HG03045 (cell line): ENCODE measurements at regions not wholly inside any gene's neighbourhood (a gene's known extent, or its start where the extent isn't known, plus 50 kb on each side); places are given as distances from the start of the nearest gene placed in this dataset.

ENCODE experiments used
- ATAC-seq: cut with Tn5 transposase; IDR thresholded peaks from one replicate; pipeline ENCODE4 v1.9.1; 2021; ENCODE audit warnings: mild to moderate bottlenecking, moderate library complexity; ENCODE audit not compliant: unreplicated experiment

DNA sequence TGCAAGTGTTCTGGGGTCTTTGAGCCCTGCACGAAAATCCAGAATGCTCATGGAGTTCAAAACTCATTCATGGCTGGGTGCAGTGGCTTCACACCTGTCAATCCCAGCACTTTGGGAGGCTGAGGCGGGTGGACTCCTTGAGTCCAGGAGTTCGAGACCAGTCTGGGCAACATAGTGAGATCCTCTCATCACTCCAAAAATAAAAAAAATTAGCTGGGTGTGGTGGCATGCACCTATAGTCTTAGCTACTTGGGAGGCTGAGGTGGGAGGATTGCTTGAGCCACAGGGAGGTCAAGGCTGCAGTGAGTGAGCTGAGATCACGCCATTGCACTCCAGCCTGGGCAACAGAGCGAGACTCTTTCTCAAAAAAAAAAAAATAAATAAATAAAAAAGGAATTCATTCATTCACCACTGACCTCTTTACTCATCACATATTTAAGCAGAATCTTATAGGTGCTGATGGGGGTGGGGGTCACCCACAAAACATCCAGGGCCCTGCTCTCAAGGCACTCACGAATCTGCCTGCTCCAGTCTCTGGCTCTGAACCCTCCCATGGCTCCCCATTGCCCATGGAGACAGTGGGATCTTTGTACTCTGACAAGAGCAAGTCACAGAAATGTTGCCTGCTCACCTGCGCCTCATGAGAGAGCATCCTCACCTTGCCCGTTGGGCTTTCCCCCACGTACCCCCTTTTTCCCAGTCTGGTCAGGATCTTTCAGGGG, 76.7 kb upstream of the IER5L start:
- ATAC-seq: no peak

DNA sequence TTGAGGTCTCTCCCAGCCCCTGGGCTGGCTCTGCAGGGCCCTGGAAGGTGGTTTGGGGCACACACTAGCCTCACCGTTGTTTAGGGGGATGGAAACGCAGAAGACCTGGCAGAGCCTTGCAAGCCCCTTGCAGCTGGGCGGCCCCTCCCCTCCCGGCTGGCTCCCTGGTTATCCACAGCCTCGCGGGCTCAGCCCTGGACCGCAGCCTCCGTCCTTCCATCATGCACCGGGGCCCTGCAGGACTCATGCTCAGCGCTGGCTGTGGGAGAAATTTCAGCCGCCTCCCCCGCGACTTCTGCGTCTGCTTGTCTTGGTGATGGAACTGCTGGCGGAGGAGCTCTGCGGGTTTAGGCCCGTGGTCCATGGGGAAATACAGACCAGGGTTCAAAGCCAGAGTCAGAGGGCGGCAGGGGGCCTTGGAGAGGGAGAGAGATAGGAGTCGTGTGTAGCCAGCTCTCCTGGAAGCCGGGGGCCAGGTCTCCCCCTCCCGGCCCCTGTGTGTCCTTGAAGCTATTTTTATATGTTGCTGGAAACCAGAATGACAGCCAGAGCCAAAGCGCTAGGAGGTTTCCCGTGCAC, 75.8 kb upstream of the IER5L start:
- no peak for ATAC-seq

DNA sequence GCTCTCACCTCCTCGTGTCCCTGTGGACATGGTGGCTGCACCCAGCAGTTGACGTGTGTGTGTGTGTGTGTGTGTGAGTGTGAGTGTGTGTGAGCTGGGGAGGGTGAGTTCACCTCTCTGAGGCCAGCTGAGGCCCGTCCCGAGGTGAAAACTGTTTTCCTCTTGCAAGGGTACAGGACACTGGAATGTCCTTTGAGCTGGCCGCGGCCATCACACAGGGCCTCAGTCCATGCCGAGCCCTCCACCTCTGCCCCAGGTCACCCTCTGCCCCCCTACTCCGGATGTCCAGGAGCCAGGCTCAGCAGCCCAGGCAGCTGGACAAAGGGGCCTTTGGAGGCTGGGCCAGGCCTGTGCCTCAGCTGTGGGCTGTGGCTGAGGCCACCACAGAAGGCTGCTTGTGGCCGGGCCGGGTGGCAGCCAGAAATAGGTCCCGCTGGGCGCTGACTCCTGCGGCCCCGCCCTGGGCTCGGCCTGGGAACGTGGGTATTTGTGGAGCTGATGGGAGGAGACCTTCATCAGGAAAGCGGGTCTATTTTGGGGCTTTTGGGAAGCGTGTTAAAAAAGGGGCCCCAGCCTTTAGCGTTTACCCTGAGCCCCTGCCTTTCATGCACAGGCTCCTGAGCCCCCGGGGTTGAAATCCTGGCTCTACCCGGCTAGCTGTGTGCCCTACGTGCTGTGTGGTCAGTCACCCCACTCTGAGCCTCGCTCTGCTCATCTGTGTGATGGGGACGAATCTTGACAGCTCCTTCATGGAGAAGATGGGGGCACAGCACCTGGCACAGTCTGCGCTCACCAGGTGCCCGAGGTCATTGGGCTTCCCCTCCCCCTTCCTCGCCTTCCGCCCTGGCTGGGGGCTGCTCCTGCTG, 75.1 kb upstream of the IER5L start:
- no peak for ATAC-seq

DNA sequence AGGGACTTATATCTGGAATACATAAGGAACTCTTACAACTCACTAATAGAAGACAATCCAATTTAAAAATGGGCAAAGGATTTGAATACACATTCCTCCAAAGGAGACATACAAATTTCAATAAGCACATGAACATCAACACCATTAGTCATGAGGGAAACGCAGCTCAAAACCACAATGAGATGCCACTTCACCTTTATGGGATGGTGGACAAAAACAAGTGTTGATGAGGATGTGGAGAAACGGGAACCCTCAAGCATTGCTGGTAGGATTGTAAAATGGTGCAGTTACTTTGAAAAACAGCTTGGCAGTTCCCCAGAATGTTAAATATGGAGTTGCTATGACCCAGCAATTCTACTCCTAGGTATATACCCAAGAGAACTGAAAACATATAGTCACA, 72.7 kb upstream of the IER5L start:
- no peak for ATAC-seq

DNA sequence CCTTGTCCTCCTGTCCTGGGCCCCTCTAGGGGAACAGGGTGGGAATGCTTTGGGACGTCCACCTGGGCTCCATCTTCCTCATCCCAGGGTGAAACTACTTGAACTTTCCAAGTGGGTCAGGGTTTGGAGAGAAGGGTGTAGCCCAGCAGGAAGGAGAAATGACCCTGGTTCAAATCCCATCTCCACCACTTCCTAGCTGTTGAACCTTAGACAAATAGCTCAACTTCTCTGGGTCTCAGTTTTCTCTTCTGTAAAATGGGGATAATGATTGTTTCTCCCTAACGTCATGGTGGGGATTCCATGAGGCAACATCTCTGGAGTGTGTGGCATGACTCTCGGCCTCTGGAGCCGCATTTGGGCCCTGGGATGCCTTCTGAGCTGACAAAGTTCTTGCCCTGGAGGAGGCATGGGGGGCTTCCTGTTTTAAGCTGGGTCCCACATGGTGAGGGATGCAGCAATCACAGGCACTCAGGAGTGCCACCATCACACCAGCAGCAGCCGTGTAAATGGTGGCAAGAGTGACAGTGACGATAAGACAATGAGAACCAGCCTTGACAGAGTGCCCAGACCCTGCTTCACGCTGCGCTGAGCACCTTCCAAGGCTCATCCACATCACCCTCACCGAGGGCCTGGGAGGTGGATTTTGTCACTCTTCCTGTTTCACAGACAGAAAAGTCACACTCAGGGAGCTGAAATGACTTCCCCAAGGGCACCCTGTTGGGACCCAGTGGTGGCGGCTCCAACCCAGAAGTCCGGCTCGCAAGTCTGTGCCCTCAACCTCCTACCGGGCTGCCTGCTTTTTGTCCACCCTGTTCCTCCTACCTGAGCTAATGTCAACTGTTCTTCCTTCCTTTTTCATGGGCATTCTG, 69.5 kb upstream of the IER5L start:
- no peak for ATAC-seq

DNA sequence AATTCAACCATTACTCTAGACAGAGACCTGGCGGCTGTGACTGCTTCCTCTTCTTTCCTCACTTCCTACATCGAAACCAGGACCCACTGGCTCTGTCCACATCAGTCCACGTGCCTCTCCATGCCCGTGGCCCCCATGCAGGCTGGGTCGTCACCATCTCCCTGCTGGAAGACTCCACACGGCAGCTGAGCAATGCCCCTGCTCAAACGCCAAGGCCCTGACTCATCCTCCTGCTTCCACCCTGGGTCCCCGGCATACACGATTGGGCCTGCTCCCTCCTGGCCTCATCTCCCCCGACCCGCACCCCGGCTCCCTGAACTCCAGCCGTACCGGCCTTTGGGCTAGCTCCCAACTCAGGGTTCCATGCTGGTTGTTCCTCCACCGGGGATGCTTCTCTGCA, 67.2 kb upstream of the IER5L start:
- no peak for ATAC-seq

DNA sequence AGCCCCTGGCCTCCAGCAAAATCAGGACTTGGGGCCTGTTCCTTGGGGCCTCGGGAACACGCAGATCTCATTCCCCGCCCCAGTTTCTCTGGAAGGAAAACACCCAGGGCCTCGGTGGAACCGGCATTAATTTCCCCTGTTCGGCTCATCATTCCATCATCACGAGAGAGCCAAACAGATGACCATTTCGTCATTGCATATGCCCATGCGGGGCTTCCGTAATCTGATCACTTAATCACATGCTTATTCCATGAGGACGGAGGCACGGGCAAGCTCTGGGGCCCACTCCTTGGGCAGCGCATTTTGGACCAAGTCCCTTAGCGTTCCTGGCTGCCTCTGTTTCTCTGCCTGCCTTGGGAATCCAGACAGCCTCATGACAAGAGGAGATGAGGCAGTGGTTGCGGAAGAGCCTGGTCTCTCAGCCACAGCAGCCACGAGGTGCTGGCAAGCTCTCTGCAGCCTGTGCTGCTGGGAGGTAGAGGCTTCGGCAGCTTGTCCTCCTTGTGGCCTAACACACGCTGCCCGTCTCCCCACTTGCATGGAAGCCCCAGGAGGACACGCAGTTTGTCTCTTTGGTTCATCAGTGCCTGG, 65.0 kb upstream of the IER5L start:
- ATAC-seq: no peak

DNA sequence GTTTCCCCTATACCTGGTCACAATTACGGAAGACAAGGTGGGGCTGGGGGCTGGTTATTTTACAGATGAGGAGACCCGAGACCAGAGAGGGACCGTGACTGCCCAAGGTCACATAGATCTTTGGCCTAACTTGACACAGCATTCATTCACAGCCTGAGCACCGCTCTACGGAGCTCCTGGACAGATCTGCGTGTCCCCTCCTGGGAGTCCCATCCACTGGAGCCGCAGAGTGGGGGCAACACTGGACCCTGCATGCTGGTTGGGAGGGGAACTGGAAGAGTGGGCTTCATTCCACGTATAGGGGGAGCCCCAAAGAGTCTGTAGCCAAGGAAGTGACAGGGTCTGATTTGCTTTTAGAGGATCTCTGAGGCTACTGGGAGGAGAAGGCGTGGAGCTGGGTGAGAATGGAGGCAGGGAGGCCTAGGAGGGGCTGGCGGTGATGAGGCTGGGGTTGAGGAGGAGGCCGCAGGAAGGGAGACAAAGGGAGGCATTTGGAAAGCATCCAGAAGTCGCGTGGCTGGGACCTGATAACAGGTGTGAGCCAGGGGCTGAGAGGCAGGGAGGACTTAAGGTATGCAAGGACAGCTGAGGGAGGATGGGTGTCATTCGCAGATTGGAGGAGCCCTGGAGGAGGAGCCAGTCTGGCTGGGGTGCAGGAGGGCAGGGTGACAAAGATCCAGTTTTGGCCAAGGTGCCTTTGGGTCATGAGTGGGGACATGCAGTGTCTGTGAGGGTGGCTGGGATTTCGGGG, 64.3 kb upstream of the IER5L start:
- ATAC-seq: no peak

DNA sequence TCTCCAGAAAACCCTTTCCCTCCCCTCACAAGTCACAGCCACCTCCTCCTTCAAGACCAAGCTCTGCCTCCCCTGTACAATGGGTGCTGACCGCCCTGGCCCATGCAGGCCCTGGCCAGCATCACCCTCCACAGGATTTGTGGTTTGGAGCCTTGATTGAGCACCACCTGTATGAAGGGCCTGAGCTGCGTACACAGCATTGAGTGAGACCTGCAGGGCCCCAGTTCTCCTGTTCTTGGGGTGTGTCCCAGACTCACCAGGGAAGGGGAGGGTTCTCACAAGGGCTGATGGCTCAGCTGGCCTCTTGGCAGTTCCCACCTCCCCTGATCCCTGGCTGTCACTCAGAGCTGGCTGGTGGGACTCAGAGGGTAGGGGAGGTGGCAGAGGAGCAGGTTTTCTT, 63.7 kb upstream of the IER5L start:
- ATAC-seq: no peak

DNA sequence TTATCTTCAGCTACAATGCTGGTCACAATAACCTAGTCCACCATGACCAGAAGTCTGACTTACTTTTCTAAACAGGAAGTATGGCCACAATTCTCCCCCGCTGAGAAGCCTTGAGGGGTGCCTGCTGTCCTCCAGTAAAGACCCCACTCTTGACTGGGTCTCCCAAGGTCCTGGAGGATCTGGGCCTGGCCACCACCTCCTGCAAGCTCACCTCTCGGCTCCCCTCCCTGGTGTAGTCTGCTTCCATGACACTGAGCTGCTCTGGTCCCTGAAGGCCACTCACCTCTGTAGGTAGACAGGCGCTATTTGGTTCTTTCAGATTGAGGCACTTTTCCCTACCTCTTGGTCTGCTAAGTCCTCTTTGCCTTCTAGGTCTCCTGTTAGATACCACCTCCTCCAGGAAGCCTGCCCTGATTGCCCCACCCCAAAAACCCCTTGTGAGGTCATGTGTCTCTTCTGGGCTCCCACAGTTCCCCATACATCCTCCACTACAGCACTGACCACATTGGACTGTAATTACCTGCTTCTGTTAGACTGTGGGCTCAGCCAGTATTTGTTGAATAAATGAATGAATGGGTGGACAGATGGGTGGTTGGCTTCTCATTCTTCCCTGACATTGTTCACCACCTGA, 62.6 kb upstream of the IER5L start:
- ATAC-seq: no peak

DNA sequence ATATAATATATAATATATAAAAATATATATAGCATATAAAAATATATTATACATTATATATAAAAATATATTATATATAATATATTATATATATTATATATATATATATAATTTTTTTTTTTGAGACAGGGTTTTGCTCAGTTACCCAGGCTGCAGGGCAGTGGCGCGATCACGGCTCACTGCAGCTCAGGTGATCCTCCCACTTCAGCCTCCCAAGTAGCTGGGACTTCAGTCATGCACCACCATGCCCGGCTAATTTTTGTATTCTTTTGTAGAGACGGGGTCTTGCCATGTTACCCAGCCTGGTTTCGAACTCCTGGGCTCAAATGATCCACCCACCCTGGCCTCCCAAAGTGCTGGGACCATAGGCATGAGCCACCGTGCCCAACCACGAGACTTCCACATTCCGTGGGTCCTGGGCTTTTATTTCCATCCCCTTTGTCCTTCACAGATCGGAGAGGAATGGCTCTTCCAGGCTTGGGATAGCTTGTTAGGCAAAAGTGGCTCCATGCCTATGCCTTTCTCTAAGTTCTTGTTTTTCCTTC, 62.0 kb upstream of the IER5L start:
- ATAC-seq: no peak

DNA sequence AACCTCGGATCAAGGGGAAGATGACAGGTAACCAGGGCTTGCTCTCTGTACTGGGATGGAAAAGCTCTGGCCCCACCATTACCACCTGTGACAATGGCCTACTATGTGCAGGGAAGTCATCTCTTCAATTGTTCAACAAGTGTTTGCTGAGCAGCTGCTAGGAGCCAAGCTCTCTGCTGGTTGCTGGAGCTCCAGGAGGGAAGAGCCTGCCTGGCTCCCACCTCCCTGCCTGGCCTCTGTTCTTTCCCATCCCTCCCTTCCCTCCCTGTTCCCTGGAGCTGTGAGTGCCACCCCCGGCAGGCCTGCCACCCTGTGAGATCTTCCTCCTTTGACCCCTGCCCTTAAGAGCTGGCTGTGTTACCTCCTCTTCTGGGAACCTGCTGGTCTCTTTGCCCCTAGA, 59.7 kb upstream of the IER5L start:
- no peak for ATAC-seq

DNA sequence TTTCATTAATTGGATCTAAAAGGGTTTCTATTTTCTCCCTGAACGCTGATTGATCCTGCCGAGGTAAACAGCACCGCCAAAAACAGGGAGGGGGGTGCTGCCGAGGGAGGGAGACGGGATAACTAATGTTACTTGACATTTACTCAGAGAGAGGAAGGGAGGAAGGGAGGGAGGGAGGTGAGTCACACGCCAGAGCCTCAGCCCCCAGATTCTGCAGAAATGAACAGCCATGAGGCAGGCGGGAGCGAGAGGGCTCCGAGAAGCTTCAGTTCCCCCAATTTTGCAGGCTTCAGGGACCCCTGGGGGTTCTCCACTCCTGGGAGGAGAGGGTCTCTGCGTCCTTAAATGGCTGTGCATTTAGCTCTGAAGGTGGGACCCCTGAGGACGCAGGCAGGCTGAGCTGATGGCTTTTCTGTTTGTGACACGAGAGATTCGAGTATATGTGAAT, 59.1 kb upstream of the IER5L start:
- ATAC-seq: no peak

DNA sequence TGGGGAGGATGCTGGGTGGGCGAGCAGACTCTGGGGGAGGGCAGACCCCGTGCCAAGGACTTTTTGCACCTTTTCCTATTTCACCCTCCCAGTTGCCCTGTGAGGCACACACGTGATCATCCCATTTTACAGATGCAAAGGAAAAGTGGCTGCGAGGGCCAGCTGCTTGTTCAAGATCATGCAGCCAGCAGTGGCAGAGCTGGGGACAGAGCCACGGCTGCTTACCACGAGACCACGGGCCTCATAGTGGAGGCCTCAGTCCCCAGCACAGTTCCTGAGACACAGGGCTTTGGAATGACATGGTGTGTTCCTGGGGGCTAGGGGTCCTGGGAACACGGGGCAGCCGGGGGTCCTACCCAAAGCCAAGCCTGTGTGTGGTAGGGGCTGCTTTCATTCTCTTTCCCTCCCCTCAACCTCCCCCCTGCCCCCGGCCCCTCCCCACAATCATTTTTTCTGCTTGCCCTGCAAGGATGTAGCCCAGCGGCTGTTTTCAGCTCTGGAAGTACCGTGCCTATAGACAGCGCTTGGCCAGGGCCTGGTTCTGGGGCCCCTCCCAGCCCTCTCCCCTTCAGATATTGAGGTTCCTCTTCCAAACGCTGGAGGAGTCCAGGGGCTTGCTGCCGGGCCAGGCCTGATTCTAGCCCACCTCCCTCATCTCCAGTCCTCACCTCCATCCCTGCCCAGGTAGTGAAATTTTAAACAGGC, 58.5 kb upstream of the IER5L start:
- ATAC-seq: no peak

DNA sequence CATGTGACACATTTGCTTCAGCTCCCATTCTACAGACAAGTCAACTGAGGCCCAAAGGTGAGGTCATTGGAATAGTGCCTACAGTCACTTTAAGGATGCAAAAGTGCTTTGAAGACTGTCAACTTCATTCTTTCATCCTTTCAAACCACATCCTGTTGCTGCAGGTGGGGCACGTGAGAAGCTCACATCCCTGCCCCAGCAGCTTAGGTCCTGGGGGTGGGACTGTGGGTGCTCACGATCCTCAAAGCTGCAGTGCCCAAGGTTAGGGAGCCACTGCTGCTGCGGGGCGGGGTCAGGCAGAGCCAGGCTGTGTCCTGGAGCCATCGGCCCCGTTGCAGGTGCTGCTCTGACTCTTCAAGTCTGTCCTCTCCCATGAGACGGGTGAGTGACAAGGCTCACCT, 57.9 kb upstream of the IER5L start:
- no peak for ATAC-seq

DNA sequence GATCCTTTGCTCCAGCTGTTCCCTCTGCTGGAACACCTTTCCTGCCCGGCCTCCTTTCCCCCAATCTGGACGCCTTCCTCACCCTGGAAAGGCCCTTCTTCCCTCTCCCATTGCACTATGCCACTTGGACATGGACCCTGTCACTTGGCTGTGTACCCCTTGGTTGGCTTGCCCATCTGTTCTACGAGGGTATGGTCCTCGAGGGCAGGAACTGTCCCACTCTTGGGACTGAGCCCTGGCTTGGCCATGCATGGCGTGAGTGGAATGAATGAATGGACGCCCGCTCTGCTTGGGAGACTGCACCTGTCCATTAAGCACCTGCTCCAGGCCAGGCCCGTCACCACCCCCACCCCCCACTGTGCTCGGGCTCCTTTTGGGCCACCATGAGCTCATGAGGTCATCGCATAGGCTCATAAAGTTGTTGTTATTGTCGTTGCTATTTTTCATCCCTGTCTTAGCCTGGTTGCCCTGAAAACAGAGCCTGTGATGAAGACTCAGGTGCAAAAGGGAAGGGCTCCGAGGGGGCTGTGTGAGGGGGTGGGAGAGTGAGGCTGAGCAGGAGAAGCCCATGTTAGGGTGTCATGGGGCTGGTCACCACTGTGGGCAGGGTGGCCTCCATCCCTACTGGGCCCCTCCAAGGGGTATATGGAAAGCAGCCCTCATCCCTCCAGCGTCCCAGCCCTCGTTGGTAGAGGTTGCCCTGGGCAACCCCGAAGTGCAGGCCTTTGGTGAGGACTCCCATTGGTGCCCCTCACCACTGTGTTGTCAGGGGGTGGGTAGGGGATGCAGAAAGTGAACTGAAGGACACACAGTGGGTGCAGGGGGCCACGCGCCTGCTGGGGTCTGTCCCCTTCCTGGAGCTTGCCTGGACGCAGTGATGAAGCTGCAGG, 57.2 kb upstream of the IER5L start:
- no peak for ATAC-seq

DNA sequence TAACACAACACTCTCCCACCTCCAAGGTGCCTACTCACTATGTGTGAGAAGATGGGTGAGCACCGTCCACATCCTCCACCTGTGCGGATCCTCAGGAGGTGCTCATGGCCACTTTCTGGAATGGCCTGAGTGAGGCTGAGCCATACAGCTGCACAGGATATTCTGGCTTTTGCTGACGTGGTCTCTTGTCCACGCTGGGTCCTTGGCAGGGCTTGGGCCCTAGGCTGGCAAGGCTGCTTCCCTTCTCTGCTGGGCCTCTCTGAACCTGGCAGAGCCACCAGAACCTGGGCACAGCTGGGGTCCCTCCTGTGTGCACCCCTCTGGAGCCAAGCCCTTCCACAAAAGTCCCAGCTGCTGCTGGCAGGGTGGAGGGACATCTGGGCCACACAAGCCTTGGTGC, 56.4 kb upstream of the IER5L start:
- no peak for ATAC-seq
